IMR-90 (cell line): ENCODE measurements at regions not wholly inside any gene's neighbourhood (a gene's known extent, or its start where the extent isn't known, plus 50 kb on each side); places are given as distances from the start of the nearest gene placed in this dataset.
"Not testable (repeated sequence)": the region's sequence is repeated elsewhere in the genome, so short reads cannot be mapped to it uniquely, and the experiment has no call there.

ENCODE experiments used
- CHD1 ChIP-seq: IDR thresholded peaks from 2 replicates; pipeline ENCODE4 v1.6.1; 2012; ENCODE audit warnings: low read depth, low read length, improper control_type of control experiment
- POLR2A ChIP-seq: IDR thresholded peaks from 2 replicates; pipeline ENCODE4 v1.6.1; 2012; ENCODE audit warnings: mild to moderate bottlenecking, low read depth, low read length
- SMC3 ChIP-seq: fragments of 150-350 bp; IDR thresholded peaks from 2 replicates; pipeline ENCODE4 v1.6.1; 2016; ENCODE audit warnings: low read depth, mild to moderate bottlenecking, antibody characterized with exemption, low read length, moderate library complexity

DNA sequence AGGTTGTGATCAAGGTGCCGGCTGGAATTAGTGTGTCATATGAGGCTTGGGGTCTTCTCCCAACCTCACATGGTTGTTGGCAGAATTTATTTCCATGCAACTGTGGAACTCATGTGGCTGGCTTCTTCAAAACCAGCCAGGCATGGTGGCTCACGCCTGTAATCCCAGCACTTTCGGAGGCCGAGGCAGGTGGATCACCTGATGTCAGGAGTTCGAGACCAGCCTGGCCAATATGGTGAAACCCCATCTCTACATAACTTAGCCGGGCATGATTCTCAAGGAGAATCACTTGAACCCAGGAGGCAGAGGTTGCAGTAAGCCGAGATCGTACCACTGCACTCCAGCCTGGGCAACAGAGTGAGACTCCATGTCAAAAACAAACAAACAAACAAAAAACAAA is 102.3 kb upstream of the DEFB108B start:
- TF ChIP-seq CHD1, POLR2A, SMC3: not testable (repeated sequence)
